D721Med (cell line): ENCODE measurements at regions not wholly inside any gene's neighbourhood (a gene's known extent, or its start where the extent isn't known, plus 50 kb on each side); places are given as distances from the start of the nearest gene placed in this dataset.

Experiments used
- DNase-seq: peaks from one replicate; pipeline ENCODE4 v3.0.0; 2011; ENCODE audit warnings: low spot score; ENCODE audit not compliant: insufficient read length
- FAIRE-seq: peaks from 2 replicates; lab custom pipeline; 2011; peaks lifted over from hg19 to GRCh38; lab: Jason Lieb, UNC
- CTCF ChIP-seq: IDR thresholded peaks from 2 replicates; pipeline ENCODE4 v1.5.1; 2012; ENCODE audit warnings: mild to moderate bottlenecking, control low read depth; ENCODE audit not compliant: insufficient read depth; ENCODE audit errors: missing control alignments

GRCh38 chr5:167845952-167846351 is 445.5 kb upstream of the WWC1 start:
- FAIRE-seq (no peak), DNase-seq (no peak)
- TF ChIP-seq CTCF: no peak

- DNase-seq: no peak
- no peak for TF ChIP-seq CTCF
- no peak for FAIRE-seq
Observed at GRCh38 chr5:167849874-167850273, 441.6 kb upstream of the WWC1 start.

GRCh38 chr5:167850911-167851310 is 440.5 kb upstream of the WWC1 start:
- TF ChIP-seq CTCF: no peak
- no peak for DNase-seq
- FAIRE-seq: no peak

- DNase-seq (no peak), FAIRE-seq (no peak)
- TF ChIP-seq CTCF: no peak
Observed at GRCh38 chr5:167851416-167851815, 440.0 kb upstream of the WWC1 start.

- FAIRE-seq (no peak), DNase-seq (no peak)
- TF ChIP-seq CTCF: no peak
Observed at GRCh38 chr5:167852515-167852914, 438.9 kb upstream of the WWC1 start.

- no peak for TF ChIP-seq CTCF
- FAIRE-seq: no peak
Observed at GRCh38 chr5:167853421-167853820, 438.0 kb upstream of the WWC1 start.

GRCh38 chr5:167855818-167856217 is 435.6 kb upstream of the WWC1 start:
- TF ChIP-seq CTCF: no peak
- FAIRE-seq (no peak), DNase-seq (no peak)

More at GRCh38 chr5:167853421-167853820, 438.0 kb upstream of the WWC1 start:
- DNase-seq: no peak
